ENCODE measurements at regions not wholly inside any gene's neighbourhood (a gene's known extent, or its start where the extent isn't known, plus 50 kb on each side); places are given as distances from the start of the nearest gene placed in this dataset.

DNA sequence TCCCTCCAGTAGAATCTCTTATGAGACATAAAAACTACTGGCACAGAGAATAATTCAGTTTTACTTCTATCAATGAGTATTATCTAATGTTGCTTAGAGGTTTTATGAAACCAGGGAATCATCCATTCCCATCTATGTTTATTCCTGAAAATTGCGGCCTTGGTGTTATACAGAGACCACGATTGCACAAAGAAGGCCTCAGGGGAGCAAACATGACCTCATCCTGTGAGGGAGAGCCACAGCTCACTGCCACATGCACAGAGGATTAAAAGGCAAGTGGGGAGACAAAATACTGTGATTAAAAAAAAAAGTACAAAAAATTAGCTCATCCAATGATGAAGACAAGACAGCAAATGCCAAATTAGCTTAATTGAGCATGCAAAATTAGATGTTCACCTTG is 111.8 kb upstream of the SLC35G4 start:
- TF ChIP-seq YY1 (IDR thresholded peaks at IDR 0.05; ENCODE audit: low read depth) (no peak), GATA2 (CRISPR knock-in tag; IDR thresholded peaks at IDR 0.05) (no peak), POLR2AphosphoS5 (IDR thresholded peaks at IDR 0.05; ENCODE audit: low read depth, low read length) (no peak), MXI1 (IDR thresholded peaks at IDR 0.05; ENCODE audit: low read depth, low read length) (no peak), SMC3 (IDR thresholded peaks at IDR 0.05; ENCODE audit: low read depth, low read length) (no peak), TEAD4 (IDR thresholded peaks at IDR 0.05; ENCODE audit: borderline replicate concordance, insufficient read depth) (no peak), RAD21 (IDR thresholded peaks at IDR 0.05; ENCODE audit: low read length) (no peak)
- TF ChIP-seq, protein P1, sequence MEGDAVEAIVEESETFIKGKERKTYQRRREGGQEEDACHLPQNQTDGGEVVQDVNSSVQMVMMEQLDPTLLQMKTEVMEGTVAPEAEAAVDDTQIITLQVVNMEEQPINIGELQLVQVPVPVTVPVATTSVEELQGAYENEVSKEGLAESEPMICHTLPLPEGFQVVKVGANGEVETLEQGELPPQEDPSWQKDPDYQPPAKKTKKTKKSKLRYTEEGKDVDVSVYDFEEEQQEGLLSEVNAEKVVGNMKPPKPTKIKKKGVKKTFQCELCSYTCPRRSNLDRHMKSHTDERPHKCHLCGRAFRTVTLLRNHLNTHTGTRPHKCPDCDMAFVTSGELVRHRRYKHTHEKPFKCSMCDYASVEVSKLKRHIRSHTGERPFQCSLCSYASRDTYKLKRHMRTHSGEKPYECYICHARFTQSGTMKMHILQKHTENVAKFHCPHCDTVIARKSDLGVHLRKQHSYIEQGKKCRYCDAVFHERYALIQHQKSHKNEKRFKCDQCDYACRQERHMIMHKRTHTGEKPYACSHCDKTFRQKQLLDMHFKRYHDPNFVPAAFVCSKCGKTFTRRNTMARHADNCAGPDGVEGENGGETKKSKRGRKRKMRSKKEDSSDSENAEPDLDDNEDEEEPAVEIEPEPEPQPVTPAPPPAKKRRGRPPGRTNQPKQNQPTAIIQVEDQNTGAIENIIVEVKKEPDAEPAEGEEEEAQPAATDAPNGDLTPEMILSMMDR (IDR thresholded peaks at IDR 0.05): no peak
- TF ChIP-seq, protein P2, sequence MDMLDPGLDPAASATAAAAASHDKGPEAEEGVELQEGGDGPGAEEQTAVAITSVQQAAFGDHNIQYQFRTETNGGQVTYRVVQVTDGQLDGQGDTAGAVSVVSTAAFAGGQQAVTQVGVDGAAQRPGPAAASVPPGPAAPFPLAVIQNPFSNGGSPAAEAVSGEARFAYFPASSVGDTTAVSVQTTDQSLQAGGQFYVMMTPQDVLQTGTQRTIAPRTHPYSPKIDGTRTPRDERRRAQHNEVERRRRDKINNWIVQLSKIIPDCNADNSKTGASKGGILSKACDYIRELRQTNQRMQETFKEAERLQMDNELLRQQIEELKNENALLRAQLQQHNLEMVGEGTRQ (IDR thresholded peaks at IDR 0.05; ENCODE audit: borderline replicate concordance, low read depth, low read length): no peak
- TF ChIP-seq, protein P3, sequence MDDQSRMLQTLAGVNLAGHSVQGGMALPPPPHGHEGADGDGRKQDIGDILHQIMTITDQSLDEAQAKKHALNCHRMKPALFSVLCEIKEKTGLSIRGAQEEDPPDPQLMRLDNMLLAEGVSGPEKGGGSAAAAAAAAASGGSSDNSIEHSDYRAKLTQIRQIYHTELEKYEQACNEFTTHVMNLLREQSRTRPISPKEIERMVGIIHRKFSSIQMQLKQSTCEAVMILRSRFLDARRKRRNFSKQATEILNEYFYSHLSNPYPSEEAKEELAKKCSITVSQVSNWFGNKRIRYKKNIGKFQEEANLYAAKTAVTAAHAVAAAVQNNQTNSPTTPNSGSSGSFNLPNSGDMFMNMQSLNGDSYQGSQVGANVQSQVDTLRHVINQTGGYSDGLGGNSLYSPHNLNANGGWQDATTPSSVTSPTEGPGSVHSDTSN (IDR thresholded peaks at IDR 0.05): no peak
